Caco-2 (cell line): ENCODE measurements at regions not wholly inside any gene's neighbourhood (a gene's known extent, or its start where the extent isn't known, plus 50 kb on each side); places are given as distances from the start of the nearest gene placed in this dataset.

Experiments
- BruUV-seq: library from RNA; stranded (reverse); fragments of 400-500 nt; replicated peaks from 2 replicates; lab custom pipeline; 2021; lab: Mats Ljungman, UMichigan
- CTCF ChIA-PET: fragments of 300-600 bp; sonication (Branson Sonifier 250); formaldehyde crosslinking; loops from one replicate; lab custom pipeline; 2022; ENCODE audit warnings: antibody characterized with exemption; lab: Charles Lee
- POLR2A ChIA-PET: fragments of 300-600 bp; sonication (Branson Sonifier 250); formaldehyde crosslinking; loops from one replicate; lab custom pipeline; 2022; ENCODE audit warnings: antibody characterized with exemption; lab: Charles Lee
- DNase-seq, 2 experiments: peaks; one replicate each; pipeline versions ENCODE4 v3.0.0 to v3.0.0-alpha.2; 2020 to 2022
- H3K27me3 ChIP-seq: replicated peaks from 2 replicates; pipeline ENCODE4 v1.6.0; 2011; ENCODE audit warnings: low read length; ENCODE audit not compliant: control insufficient read depth, insufficient read depth
- H3K36me3 ChIP-seq: 2 replicates; pipeline ENCODE4 v1.5.1; 2011; ENCODE audit warnings: low read length; ENCODE audit not compliant: control insufficient read depth, insufficient read depth
- H3K4me1 ChIP-seq: fragments of 250-450 bp; sonication (Bioruptor Pico); 2 replicates; pipeline ENCODE4 v1.5.1; 2020; ENCODE audit warnings: mild to moderate bottlenecking
- H3K4me3 ChIP-seq: 2 replicates; pipeline ENCODE4 v1.5.1; 2011; ENCODE audit warnings: low read depth, mild to moderate bottlenecking, control low read depth, low read length
- H3K9me3 ChIP-seq: fragments of 250-450 bp; sonication (Bioruptor Pico); 2 replicates; pipeline ENCODE4 v1.5.1; 2020; ENCODE audit warnings: mild to moderate bottlenecking, moderate library complexity
- H3K27ac Mint-ChIP-seq: one replicate; pipeline ENCODE4 v1.8.0; 2022; ENCODE audit warnings: mixed read lengths; ENCODE audit not compliant: unreplicated experiment
- H3K27me3 Mint-ChIP-seq: one replicate; pipeline ENCODE4 v1.8.0; 2022; ENCODE audit warnings: mixed read lengths; ENCODE audit not compliant: insufficient read depth, unreplicated experiment
- H3K36me3 Mint-ChIP-seq: one replicate; pipeline ENCODE4 v1.8.0; 2022; ENCODE audit warnings: mild to moderate bottlenecking, mixed read lengths; ENCODE audit not compliant: insufficient read depth, unreplicated experiment
- H3K4me1 Mint-ChIP-seq: one replicate; pipeline ENCODE4 v1.8.0; 2022; ENCODE audit warnings: low read depth, mixed read lengths; ENCODE audit not compliant: unreplicated experiment
- H3K4me3 Mint-ChIP-seq: one replicate; pipeline ENCODE4 v1.8.0; 2022; ENCODE audit warnings: mild to moderate bottlenecking, moderate library complexity, mixed read lengths; ENCODE audit not compliant: unreplicated experiment
- H3K9me3 Mint-ChIP-seq: one replicate; pipeline ENCODE4 v1.8.0; 2022; ENCODE audit warnings: mixed read lengths; ENCODE audit not compliant: unreplicated experiment
- CTCF ChIP-seq, 2 experiments: fragments of 200-600 bp in 1 of 2; IDR thresholded peaks; 1 replicate in 1 of 2; 2 replicates in 1 of 2; pipeline versions ENCODE4 v1.5.1 to v1.8.0; 2011 to 2022; ENCODE audit warnings: antibody characterized with exemption in 1 of 2, control low read depth in 1 of 2, inconsistent platforms in 1 of 2, low read depth in 1 of 2, low read length in 1 of 2, mild to moderate bottlenecking in 1 of 2, moderate library complexity in 1 of 2; ENCODE audit not compliant: insufficient read depth in 1 of 2, severe bottlenecking in 1 of 2, unreplicated experiment in 1 of 2
- intact Hi-C: fragments of 100-400 bp; cut with micrococcal nuclease; formaldehyde crosslinking; loops from one replicate; pipeline ENCODE4 v1.10.0; 2022; ENCODE audit not compliant: unreplicated experiment

- no peaks in the 10 kb centered on the region for H3K27me3 ChIP-seq
- no peaks in the 10 kb centered on the region for H3K9me3 ChIP-seq
- no peaks in the 10 kb centered on the region for H3K9me3 Mint-ChIP-seq
- no peaks in the 10 kb centered on the region for H3K36me3 ChIP-seq
- ChIA-PET POLR2A (no interaction called here), CTCF (no interaction called here)
- no TSS peak for BruUV-seq
- no peaks in the 10 kb centered on the region for H3K4me1 Mint-ChIP-seq
- intact Hi-C loops, result no loop called here
- no peak for TF ChIP-seq CTCF (IDR thresholded peaks at IDR 0.05; ENCODE audit: insufficient read depth in 1 of 2, low read depth in 1 of 2, low read length in 1 of 2, severe bottlenecking in 1 of 2, unreplicated experiment in 1 of 2)
- peak overlapping the region; percentile 51 for H3K4me3 ChIP-seq
- H3K27me3 Mint-ChIP-seq, result no peaks in the 10 kb centered on the region
- H3K27ac Mint-ChIP-seq, result no peak overlapping the region
- peak overlapping the region; percentile 74 for H3K4me3 Mint-ChIP-seq
- 0 out of 2 replicates have a peak, but pooled peaks cover 4% of the 10 kb centered on the region for H3K4me1 ChIP-seq
- no peaks in the 10 kb centered on the region for H3K36me3 Mint-ChIP-seq
- no peak for DNase-seq
These were observed 134.3 kb upstream of the ZNF92 start for GRCh38 chr7:65239324-65239706.

GRCh38 chr7:65238785-65239184, 134.9 kb upstream of the ZNF92 start:
- no peak overlapping the region for H3K27ac Mint-ChIP-seq
- BruUV-seq, result no TSS peak
- H3K36me3 Mint-ChIP-seq, result no peaks in the 10 kb centered on the region
- H3K27me3 Mint-ChIP-seq, result no peaks in the 10 kb centered on the region
- Histone ChIP-seq H3K36me3 (no peaks in the 10 kb centered on the region), H3K4me3 (no peak overlapping the region), H3K9me3 (no peaks in the 10 kb centered on the region), H3K4me1 (peaks cover 9% of the 10 kb centered on the region), H3K27me3 (no peaks in the 10 kb centered on the region)
- ChIA-PET POLR2A (no interaction called here), CTCF (no interaction called here)
- no peak for TF ChIP-seq CTCF (IDR thresholded peaks at IDR 0.05; ENCODE audit: insufficient read depth in 1 of 2, low read depth in 1 of 2, low read length in 1 of 2, severe bottlenecking in 1 of 2, unreplicated experiment in 1 of 2)
- H3K9me3 Mint-ChIP-seq, result no peaks in the 10 kb centered on the region
- intact Hi-C loops, result no loop called here
- no peaks in the 10 kb centered on the region for H3K4me1 Mint-ChIP-seq
- no peak overlapping the region for H3K4me3 Mint-ChIP-seq
- no peak for DNase-seq

GRCh38 chr7:65235586-65235985, 138.1 kb upstream of the ZNF92 start:
- DNase-seq, result no peak
- Mint-ChIP-seq H3K4me1 (no peaks in the 10 kb centered on the region), H3K27ac (no peak overlapping the region), H3K9me3 (no peaks in the 10 kb centered on the region), H3K27me3 (no peaks in the 10 kb centered on the region), H3K4me3 (no peak overlapping the region), H3K36me3 (no peaks in the 10 kb centered on the region)
- H3K27me3 ChIP-seq, result no peaks in the 10 kb centered on the region
- H3K4me3 ChIP-seq, result no peak overlapping the region
- no TSS peak for BruUV-seq
- TF ChIP-seq CTCF (IDR thresholded peaks at IDR 0.05; ENCODE audit: insufficient read depth in 1 of 2, low read depth in 1 of 2, low read length in 1 of 2, severe bottlenecking in 1 of 2, unreplicated experiment in 1 of 2), result no peak
- H3K36me3 ChIP-seq, result no peaks in the 10 kb centered on the region
- intact Hi-C loops, result no loop called here
- POLR2A ChIA-PET, result no interaction called here
- CTCF ChIA-PET, result no interaction called here
- H3K9me3 ChIP-seq, result no peaks in the 10 kb centered on the region
- peaks cover 22% of the 10 kb centered on the region for H3K4me1 ChIP-seq
